Panc1 (cell line): ENCODE measurements at regions not wholly inside any gene's neighbourhood (a gene's known extent, or its start where the extent isn't known, plus 50 kb on each side); places are given as distances from the start of the nearest gene placed in this dataset.

Experiments
- POLR2AphosphoS5 ChIP-seq: IDR thresholded peaks from 2 replicates; pipeline ENCODE4 v1.6.1; 2012; ENCODE audit warnings: mild to moderate bottlenecking, low read depth, low read length, moderate library complexity
- SIN3A ChIP-seq: IDR thresholded peaks from 2 replicates; pipeline ENCODE4 v1.6.1; 2012; ENCODE audit warnings: low read depth, mild to moderate bottlenecking, low read length, moderate library complexity, borderline replicate concordance; ENCODE audit not compliant: insufficient read depth
- TCF7L2 ChIP-seq: IDR thresholded peaks from 2 replicates; pipeline ENCODE4 v1.6.1; 2011; ENCODE audit warnings: mild to moderate bottlenecking, low read depth, low read length, inconsistent platforms
- TF ChIP-seq, protein P1 (sequence below): fragments of 450-650 bp; IDR thresholded peaks from 2 replicates; pipeline ENCODE4 v1.5.1; 2017; ENCODE audit warnings: mild to moderate bottlenecking
- TF ChIP-seq, protein P2 (sequence below), 2 experiments: IDR thresholded peaks; 2 replicates each; pipeline ENCODE4 v1.6.1; 2011 to 2012; ENCODE audit warnings: low read depth in 2 of 2, control low read depth in 1 of 2, low read length in 1 of 2, mild to moderate bottlenecking in 1 of 2, moderate library complexity in 1 of 2; ENCODE audit not compliant: insufficient read depth in 1 of 2

GRCh38 chr2:10237392-10238321 lies 65.0 kb upstream of the HPCAL1 start:
- TF ChIP-seq, protein P1, sequence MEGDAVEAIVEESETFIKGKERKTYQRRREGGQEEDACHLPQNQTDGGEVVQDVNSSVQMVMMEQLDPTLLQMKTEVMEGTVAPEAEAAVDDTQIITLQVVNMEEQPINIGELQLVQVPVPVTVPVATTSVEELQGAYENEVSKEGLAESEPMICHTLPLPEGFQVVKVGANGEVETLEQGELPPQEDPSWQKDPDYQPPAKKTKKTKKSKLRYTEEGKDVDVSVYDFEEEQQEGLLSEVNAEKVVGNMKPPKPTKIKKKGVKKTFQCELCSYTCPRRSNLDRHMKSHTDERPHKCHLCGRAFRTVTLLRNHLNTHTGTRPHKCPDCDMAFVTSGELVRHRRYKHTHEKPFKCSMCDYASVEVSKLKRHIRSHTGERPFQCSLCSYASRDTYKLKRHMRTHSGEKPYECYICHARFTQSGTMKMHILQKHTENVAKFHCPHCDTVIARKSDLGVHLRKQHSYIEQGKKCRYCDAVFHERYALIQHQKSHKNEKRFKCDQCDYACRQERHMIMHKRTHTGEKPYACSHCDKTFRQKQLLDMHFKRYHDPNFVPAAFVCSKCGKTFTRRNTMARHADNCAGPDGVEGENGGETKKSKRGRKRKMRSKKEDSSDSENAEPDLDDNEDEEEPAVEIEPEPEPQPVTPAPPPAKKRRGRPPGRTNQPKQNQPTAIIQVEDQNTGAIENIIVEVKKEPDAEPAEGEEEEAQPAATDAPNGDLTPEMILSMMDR: no peak
- TF ChIP-seq, protein P2, sequence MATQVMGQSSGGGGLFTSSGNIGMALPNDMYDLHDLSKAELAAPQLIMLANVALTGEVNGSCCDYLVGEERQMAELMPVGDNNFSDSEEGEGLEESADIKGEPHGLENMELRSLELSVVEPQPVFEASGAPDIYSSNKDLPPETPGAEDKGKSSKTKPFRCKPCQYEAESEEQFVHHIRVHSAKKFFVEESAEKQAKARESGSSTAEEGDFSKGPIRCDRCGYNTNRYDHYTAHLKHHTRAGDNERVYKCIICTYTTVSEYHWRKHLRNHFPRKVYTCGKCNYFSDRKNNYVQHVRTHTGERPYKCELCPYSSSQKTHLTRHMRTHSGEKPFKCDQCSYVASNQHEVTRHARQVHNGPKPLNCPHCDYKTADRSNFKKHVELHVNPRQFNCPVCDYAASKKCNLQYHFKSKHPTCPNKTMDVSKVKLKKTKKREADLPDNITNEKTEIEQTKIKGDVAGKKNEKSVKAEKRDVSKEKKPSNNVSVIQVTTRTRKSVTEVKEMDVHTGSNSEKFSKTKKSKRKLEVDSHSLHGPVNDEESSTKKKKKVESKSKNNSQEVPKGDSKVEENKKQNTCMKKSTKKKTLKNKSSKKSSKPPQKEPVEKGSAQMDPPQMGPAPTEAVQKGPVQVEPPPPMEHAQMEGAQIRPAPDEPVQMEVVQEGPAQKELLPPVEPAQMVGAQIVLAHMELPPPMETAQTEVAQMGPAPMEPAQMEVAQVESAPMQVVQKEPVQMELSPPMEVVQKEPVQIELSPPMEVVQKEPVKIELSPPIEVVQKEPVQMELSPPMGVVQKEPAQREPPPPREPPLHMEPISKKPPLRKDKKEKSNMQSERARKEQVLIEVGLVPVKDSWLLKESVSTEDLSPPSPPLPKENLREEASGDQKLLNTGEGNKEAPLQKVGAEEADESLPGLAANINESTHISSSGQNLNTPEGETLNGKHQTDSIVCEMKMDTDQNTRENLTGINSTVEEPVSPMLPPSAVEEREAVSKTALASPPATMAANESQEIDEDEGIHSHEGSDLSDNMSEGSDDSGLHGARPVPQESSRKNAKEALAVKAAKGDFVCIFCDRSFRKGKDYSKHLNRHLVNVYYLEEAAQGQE (IDR thresholded peaks at IDR 0.05; ENCODE audit: insufficient read depth in 1 of 2, low read depth in 2 of 2, low read length in 1 of 2): no peak
- no peak for TF ChIP-seq TCF7L2
- TF ChIP-seq SIN3A: no peak
- TF ChIP-seq POLR2AphosphoS5: no peak
